HL-60 (cell line): ENCODE measurements at regions not wholly inside any gene's neighbourhood (a gene's known extent, or its start where the extent isn't known, plus 50 kb on each side); places are given as distances from the start of the nearest gene placed in this dataset.

Experiments
- DNase-seq, 2 experiments: peaks; one replicate each; pipeline ENCODE4 v3.0.0-alpha.2; 2010 to 2020; ENCODE audit warnings: low read depth in 1 of 2, low spot score in 1 of 2
- H3K27ac ChIP-seq: fragments of 250-450 bp; sonication (Bioruptor Pico); replicated peaks from 2 replicates; pipeline ENCODE4 v1.5.1; 2020; ENCODE audit warnings: mild to moderate bottlenecking, moderate library complexity
- H3K27me3 ChIP-seq: fragments of 250-450 bp; sonication (Bioruptor Pico); 2 replicates; pipeline ENCODE4 v1.5.1; 2021; ENCODE audit warnings: mild to moderate bottlenecking, moderate library complexity; ENCODE audit not compliant: insufficient read depth, poor library complexity, severe bottlenecking
- H3K4me3 ChIP-seq: replicated peaks from 2 replicates; pipeline ENCODE4 v1.5.1; 2011; ENCODE audit warnings: mild to moderate bottlenecking, control low read depth, low read length; ENCODE audit not compliant: insufficient read depth
- CTCF ChIP-seq: IDR thresholded peaks from one replicate; pipeline ENCODE4 v1.5.1; 2011; ENCODE audit warnings: low read length, control low read depth, inconsistent platforms; ENCODE audit not compliant: insufficient read depth
- GABPA ChIP-seq: IDR thresholded peaks from 2 replicates; pipeline ENCODE4 v1.6.1; 2012; ENCODE audit warnings: low read depth
- POLR2AphosphoS5 ChIP-seq: IDR thresholded peaks from 2 replicates; pipeline ENCODE4 v1.6.1; 2012; ENCODE audit warnings: low read depth
- REST ChIP-seq: IDR thresholded peaks from 2 replicates; pipeline ENCODE4 v1.6.1; 2012; ENCODE audit warnings: low read depth; ENCODE audit not compliant: insufficient replicate concordance
- SPI1 ChIP-seq: IDR thresholded peaks from 2 replicates; pipeline ENCODE4 v1.6.1; 2012; ENCODE audit warnings: low read depth, mild to moderate bottlenecking, borderline replicate concordance

- no peak overlapping the region for H3K4me3 ChIP-seq
- H3K27ac ChIP-seq, result no peak overlapping the region
- no peaks in the 10 kb centered on the region for H3K27me3 ChIP-seq
- no peak for DNase-seq
- no peak for TF ChIP-seq CTCF
- no peak for TF ChIP-seq POLR2AphosphoS5
- TF ChIP-seq SPI1, result no peak
- no peak for TF ChIP-seq GABPA
- TF ChIP-seq REST, result no peak
These were observed 155.1 kb upstream of the SERPINE2 start for GRCh38 chr2:224194161-224194560.

GRCh38 chr2:224191465-224191864, 152.4 kb upstream of the SERPINE2 start:
- Histone ChIP-seq H3K4me3 (no peak overlapping the region), H3K27ac (no peak overlapping the region), H3K27me3 (no peaks in the 10 kb centered on the region)
- no peak for DNase-seq
- TF ChIP-seq GABPA, result no peak
- TF ChIP-seq POLR2AphosphoS5, result no peak
- TF ChIP-seq SPI1, result no peak
- TF ChIP-seq CTCF, result no peak
- no peak for TF ChIP-seq REST

- H3K27me3 ChIP-seq, result no peaks in the 10 kb centered on the region
- no peak for TF ChIP-seq SPI1
- no peak for TF ChIP-seq POLR2AphosphoS5
- TF ChIP-seq REST, result no peak
- no peak for TF ChIP-seq CTCF
- TF ChIP-seq GABPA, result no peak
- H3K27ac ChIP-seq, result no peak overlapping the region
- no peak overlapping the region for H3K4me3 ChIP-seq
- no peak for DNase-seq
These were observed 151.8 kb upstream of the SERPINE2 start for GRCh38 chr2:224190936-224191270.
